Adrenal gland (tissue), 5 donors: ENCODE measurements at regions not wholly inside any gene's neighbourhood (a gene's known extent, or its start where the extent isn't known, plus 50 kb on each side); places are given as distances from the start of the nearest gene placed in this dataset.

Experiments
- CTCF ChIP-seq, 6 experiments: fragments of 450-650 bp in 4 of 6; fragments of 200-600 bp in 2 of 6; sonication (generic) in 1 of 6; IDR thresholded peaks; 1 replicate in 5 of 6; 2 replicates in 1 of 6; pipeline versions ENCODE4 v1.5.1 to v1.8.0; 2016 to 2021; ENCODE audit warnings: antibody characterized with exemption in 6 of 6, mild to moderate bottlenecking in 2 of 6, moderate library complexity in 1 of 6
- POLR2A ChIP-seq, 2 donors: fragments of 450-650 bp; IDR thresholded peaks; one replicate each; pipeline ENCODE4 v1.6.1; 2017; ENCODE audit warnings: antibody characterized with exemption in 2 of 2, mild to moderate bottlenecking in 2 of 2, moderate library complexity in 1 of 2
- donor health status: DM: no; HTN: no; CAD: no.

GRCh38 chr6:132070356-132070755, 119.2 kb upstream of the CCN2 start:
- TF ChIP-seq CTCF (IDR thresholded peaks at IDR 0.05), result no peak
- TF ChIP-seq POLR2A (IDR thresholded peaks at IDR 0.05), result no peak
